Kidney (tissue), 13 donors: ENCODE measurements at regions not wholly inside any gene's neighbourhood (a gene's known extent, or its start where the extent isn't known, plus 50 kb on each side); places are given as distances from the start of the nearest gene placed in this dataset.

Experiments
- DNase-seq, 5 donors: peaks; one replicate each; pipeline ENCODE4 v3.0.0-alpha.2; 2013 to 2020
- FAIRE-seq: peaks from 2 replicates; lab custom pipeline; 2012; peaks lifted over from hg19 to GRCh38; lab: Jason Lieb, UNC
- H3K27ac ChIP-seq, 2 donors: one replicate each; pipeline ENCODE4 v1.7.0; 2013; ENCODE audit warnings: low read depth in 2 of 2, low read length in 2 of 2, inconsistent platforms in 1 of 2
- H3K27me3 ChIP-seq: one replicate; pipeline ENCODE4 v1.7.1; 2013; ENCODE audit warnings: low read length, inconsistent platforms; ENCODE audit not compliant: control insufficient read depth, insufficient read depth
- H3K36me3 ChIP-seq, 3 donors: one replicate each; pipeline versions ENCODE4 v1.7.0 to v1.7.1; 2013; ENCODE audit warnings: low read length in 3 of 3, control low read depth in 1 of 3, inconsistent platforms in 1 of 3; ENCODE audit not compliant: insufficient read depth in 3 of 3, control insufficient read depth in 2 of 3
- H3K4me1 ChIP-seq, 3 donors: one replicate each; pipeline versions ENCODE4 v1.7.0 to v1.7.1; 2013; ENCODE audit warnings: low read length in 3 of 3, inconsistent platforms in 1 of 3, low read depth in 1 of 3; ENCODE audit not compliant: control insufficient read depth in 2 of 3, insufficient read depth in 2 of 3
- H3K4me3 ChIP-seq, 3 donors: one replicate each; pipeline versions ENCODE4 v1.7.0 to v1.8.1; 2013; ENCODE audit warnings: low read length in 3 of 3, control low read depth in 1 of 3, inconsistent platforms in 1 of 3
- H3K9ac ChIP-seq, 3 donors: one replicate each; pipeline versions ENCODE4 v1.7.0 to v1.7.1; 2013; ENCODE audit warnings: low read length in 3 of 3, control low read depth in 1 of 3, inconsistent platforms in 1 of 3
- H3K9me3 ChIP-seq, 3 donors: one replicate each; pipeline versions ENCODE4 v1.7.0 to v1.7.1; 2013; ENCODE audit warnings: low read length in 3 of 3, control low read depth in 1 of 3, inconsistent platforms in 1 of 3; ENCODE audit not compliant: control insufficient read depth in 2 of 3, insufficient read depth in 1 of 3
- intact Hi-C: fragments of 100-400 bp; cut with DNase I; formaldehyde crosslinking; loops from one replicate; pipeline ENCODE4 v1.11.1; 2022
- TF ChIP-seq, protein P1 (sequence below): IDR thresholded peaks from 3 replicates; pipeline ENCODE4 v1.5.1; 2012; ENCODE audit warnings: mild to moderate bottlenecking, moderate library complexity, borderline replicate concordance; ENCODE audit not compliant: insufficient read depth; ENCODE audit errors: extremely low read depth
- donor health status: control.
- donor health status: control.
- donor health status: control.
- donor health status: control.
- donor health status: control.
- donor health status: DM: yes; HTN: yes; CAD: no.
- donor health status: Normal renal cell carcinoma (clear cell type).

DNA sequence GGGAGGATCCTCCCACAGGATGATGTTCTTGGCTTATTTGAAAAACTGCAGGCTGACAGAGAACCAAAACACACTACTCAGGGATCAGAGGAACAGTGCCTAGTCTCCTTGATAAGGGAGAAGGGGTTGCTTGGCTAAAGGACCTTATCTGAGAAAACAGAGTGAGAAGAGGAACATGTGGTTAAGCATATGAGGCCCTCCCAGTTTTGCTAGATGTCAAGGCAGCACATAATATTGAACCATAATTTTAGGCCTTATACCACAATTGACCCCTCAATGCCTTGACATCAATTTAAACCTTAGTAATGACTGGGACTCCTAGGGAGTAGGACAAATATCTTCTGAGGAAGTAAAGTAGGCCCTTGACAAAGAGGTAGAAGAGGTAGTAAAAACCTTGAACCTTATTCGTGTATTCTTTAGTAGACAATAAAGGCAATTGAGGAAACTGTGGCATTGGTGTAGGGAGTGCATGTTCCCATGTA, 79.3 kb downstream of the TEX13C start:
- Histone ChIP-seq H3K27me3 (no peaks in the 10 kb centered on the region), H3K9me3 (no peaks in the 10 kb centered on the region), H3K9ac (no peak overlapping the region), H3K4me1 (no peaks in the 10 kb centered on the region), H3K4me3 (no peak overlapping the region), H3K27ac (no peak overlapping the region), H3K36me3 (no peaks in the 10 kb centered on the region)
- FAIRE-seq (no peak), DNase-seq (no peak)
- intact Hi-C loops: no loop called here
- TF ChIP-seq, protein P1, sequence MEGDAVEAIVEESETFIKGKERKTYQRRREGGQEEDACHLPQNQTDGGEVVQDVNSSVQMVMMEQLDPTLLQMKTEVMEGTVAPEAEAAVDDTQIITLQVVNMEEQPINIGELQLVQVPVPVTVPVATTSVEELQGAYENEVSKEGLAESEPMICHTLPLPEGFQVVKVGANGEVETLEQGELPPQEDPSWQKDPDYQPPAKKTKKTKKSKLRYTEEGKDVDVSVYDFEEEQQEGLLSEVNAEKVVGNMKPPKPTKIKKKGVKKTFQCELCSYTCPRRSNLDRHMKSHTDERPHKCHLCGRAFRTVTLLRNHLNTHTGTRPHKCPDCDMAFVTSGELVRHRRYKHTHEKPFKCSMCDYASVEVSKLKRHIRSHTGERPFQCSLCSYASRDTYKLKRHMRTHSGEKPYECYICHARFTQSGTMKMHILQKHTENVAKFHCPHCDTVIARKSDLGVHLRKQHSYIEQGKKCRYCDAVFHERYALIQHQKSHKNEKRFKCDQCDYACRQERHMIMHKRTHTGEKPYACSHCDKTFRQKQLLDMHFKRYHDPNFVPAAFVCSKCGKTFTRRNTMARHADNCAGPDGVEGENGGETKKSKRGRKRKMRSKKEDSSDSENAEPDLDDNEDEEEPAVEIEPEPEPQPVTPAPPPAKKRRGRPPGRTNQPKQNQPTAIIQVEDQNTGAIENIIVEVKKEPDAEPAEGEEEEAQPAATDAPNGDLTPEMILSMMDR: no peak

DNA sequence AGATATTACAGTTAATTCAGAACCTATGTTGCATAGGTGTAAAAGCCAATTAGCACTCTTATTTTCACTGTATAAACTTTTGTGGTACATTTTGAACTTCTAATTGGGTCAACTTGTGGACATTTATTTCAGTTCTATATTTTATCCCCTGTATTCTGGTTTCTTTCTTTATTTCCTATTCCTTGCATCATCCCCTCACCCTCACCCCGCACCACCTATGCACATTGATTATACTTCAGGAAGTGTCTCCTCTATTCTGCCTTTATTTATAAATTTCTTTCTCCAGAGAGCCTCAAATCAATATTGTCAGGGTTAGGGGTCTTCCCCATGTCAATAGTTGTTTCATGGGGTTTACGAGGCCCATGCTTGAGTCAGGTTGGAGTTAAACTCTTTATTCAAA, 83.1 kb downstream of the TEX13C start:
- FAIRE-seq: no peak
- Histone ChIP-seq H3K36me3 (no peaks in the 10 kb centered on the region), H3K27me3 (no peaks in the 10 kb centered on the region), H3K27ac (no peak overlapping the region), H3K9ac (no peak overlapping the region), H3K4me1 (no peaks in the 10 kb centered on the region), H3K9me3 (no peaks in the 10 kb centered on the region), H3K4me3 (no peak overlapping the region)
- TF ChIP-seq, protein P1: no peak
- intact Hi-C loops: no loop called here
- no peak for DNase-seq

DNA sequence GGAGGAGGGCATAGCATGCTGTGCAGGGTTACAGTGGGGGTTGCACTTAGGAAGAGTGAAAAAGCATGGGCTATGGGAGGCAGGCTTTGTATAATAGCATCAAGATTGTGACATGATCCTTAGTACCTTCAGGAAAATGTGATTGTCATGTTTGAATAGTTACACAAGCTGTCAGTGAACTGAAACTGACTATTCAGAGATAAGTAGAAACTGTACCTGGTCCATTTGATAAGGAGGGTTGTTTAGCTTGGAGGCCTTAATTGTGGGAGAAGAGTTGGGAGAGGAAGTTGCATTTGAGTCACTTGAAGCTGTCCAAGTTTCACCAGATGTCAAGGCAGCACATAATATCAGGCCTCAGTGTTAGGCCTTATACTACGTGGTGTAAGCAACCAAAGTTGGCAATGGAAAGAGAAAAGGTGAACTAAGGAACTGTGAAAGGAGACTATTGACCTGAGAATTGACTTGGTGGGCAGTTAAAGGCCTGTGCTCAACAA, 85.0 kb downstream of the TEX13C start:
- Histone ChIP-seq H3K4me3 (no peak overlapping the region), H3K27me3 (no peaks in the 10 kb centered on the region), H3K36me3 (no peaks in the 10 kb centered on the region), H3K9me3 (no peaks in the 10 kb centered on the region), H3K27ac (no peak overlapping the region), H3K9ac (no peak overlapping the region), H3K4me1 (no peaks in the 10 kb centered on the region)
- TF ChIP-seq, protein P1: no peak
- DNase-seq: no peak
- intact Hi-C loops: no loop called here
- no peak for FAIRE-seq

DNA sequence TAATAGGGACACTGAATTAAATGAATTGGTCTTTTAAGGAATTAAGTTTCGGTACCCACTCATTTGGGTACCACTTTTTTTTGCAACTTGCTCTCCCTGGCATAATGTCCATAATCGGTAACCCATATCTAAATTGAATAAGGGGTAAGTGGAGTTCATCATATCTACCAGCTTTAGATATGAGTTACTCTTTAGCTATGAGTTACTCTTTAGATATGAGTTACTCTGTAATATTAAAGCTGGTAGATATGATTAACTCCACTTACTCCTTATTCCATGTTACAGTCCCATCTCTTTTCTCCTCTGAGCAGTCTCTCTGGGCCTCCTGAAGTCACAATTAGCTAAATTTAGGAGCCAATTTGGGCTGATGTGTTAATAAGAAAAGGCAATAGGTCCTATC, 85.7 kb downstream of the TEX13C start:
- no peak for DNase-seq
- Histone ChIP-seq H3K27ac (no peak overlapping the region), H3K9ac (no peak overlapping the region), H3K36me3 (no peaks in the 10 kb centered on the region), H3K4me3 (no peak overlapping the region), H3K4me1 (no peaks in the 10 kb centered on the region), H3K9me3 (no peaks in the 10 kb centered on the region), H3K27me3 (no peaks in the 10 kb centered on the region)
- intact Hi-C loops: no loop called here
- FAIRE-seq: peak; percentile 21
- TF ChIP-seq, protein P1: no peak
